ENCODE measurements at regions not wholly inside any gene's neighbourhood (a gene's known extent, or its start where the extent isn't known, plus 50 kb on each side); places are given as distances from the start of the nearest gene placed in this dataset.

DNA sequence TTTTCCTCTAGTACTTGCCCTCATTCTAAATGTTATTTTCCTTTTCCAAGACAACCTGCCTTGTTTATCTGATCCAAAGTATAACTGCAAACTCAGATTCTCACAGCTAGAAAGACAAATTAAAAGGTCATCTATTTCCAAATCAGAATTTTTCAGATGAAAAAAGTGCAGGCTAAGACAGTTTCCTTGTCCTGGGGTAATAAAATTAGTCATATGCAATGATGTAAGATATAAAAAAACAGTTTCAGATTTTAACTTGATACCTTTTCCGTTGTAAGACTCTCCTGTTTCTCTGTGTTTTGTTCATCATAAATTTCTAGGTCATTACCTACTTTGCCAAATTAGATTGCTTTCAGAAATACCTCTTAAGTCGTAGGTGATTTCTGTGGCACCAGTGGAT, 238.4 kb upstream of the PEX5L start:
- Histone ChIP-seq H3K9me3 (no peaks in the 10 kb centered on the region), H3K27ac (no peak overlapping the region), H3K4me3 (no peak overlapping the region), H3K27me3 (no peaks in the 10 kb centered on the region), H3K4me1 (no peaks in the 10 kb centered on the region), H3K36me3 (no peaks in the 10 kb centered on the region)
- intact Hi-C loops (cut with DNase I; ENCODE audit: low total_unique reads): no loop called here
- TF ChIP-seq POLR2A (IDR thresholded peaks at IDR 0.05) (no peak), POLR2AphosphoS5 (IDR thresholded peaks at IDR 0.05) (no peak)
- TF ChIP-seq, protein P1, sequence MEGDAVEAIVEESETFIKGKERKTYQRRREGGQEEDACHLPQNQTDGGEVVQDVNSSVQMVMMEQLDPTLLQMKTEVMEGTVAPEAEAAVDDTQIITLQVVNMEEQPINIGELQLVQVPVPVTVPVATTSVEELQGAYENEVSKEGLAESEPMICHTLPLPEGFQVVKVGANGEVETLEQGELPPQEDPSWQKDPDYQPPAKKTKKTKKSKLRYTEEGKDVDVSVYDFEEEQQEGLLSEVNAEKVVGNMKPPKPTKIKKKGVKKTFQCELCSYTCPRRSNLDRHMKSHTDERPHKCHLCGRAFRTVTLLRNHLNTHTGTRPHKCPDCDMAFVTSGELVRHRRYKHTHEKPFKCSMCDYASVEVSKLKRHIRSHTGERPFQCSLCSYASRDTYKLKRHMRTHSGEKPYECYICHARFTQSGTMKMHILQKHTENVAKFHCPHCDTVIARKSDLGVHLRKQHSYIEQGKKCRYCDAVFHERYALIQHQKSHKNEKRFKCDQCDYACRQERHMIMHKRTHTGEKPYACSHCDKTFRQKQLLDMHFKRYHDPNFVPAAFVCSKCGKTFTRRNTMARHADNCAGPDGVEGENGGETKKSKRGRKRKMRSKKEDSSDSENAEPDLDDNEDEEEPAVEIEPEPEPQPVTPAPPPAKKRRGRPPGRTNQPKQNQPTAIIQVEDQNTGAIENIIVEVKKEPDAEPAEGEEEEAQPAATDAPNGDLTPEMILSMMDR (IDR thresholded peaks at IDR 0.05): no peak
- no peak for DNase-seq (ENCODE audit: low spot score in 2 of 2)

DNA sequence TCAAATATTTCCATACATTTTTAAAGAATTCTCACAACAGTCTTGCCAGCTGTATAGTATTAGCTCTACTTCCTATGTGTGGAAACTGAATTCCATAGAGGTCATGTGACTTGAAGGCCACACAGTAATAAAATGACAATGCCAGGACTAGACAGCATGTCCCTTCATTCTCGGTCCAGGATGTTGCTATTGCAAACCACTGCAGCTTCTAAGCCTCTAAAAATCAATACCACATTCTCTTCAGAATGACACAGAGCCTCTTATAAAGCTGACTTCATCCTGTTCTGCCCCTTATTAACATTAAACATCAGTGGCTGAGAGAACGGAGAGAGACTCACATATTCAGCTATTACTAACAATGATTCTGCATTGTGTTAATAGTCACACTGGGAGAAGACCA, 240.3 kb upstream of the PEX5L start:
- Histone ChIP-seq H3K4me1 (no peaks in the 10 kb centered on the region), H3K27ac (no peak overlapping the region), H3K27me3 (no peaks in the 10 kb centered on the region), H3K36me3 (no peaks in the 10 kb centered on the region), H3K4me3 (no peak overlapping the region), H3K9me3 (no peaks in the 10 kb centered on the region)
- intact Hi-C loops (cut with DNase I; ENCODE audit: low total_unique reads): no loop called here
- TF ChIP-seq POLR2A (IDR thresholded peaks at IDR 0.05) (no peak), POLR2AphosphoS5 (IDR thresholded peaks at IDR 0.05) (no peak)
- TF ChIP-seq, protein P1 (IDR thresholded peaks at IDR 0.05): no peak
- DNase-seq (ENCODE audit: low spot score in 2 of 2): no peak

DNA sequence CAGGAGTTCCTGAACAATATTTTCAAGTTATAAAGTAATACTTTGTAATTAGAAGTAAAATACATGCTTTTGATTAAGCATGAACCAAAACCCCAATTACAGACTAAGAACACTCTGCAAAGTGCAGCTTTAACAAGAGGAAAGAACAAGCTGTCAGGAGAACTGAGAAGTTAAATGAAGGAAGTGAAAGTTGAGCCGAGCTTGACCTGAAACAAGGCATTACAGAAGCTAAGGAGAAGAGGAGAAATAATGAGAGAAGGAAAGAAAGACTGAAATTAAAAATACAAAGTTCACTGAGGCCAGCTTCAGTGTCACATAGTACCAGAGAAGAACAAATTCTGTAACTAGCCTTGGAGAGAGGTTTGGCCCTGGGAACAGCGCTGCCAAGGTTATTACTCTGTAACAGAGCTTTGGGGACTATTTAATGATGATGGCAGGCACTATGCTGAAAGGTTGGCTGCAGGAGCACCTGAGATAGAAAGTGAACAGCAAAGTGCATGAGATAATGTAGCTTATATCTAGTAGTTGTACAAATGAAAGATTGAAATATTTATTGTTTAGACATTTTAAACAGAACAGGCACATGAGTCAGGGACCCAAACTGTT, 241.9 kb upstream of the PEX5L start:
- no peak for TF ChIP-seq POLR2AphosphoS5 (IDR thresholded peaks at IDR 0.05)
- TF ChIP-seq, protein P1 (IDR thresholded peaks at IDR 0.05): no peak
- no peak for TF ChIP-seq POLR2A (IDR thresholded peaks at IDR 0.05)
- H3K9me3 ChIP-seq: no peaks in the 10 kb centered on the region
- H3K27me3 ChIP-seq: no peaks in the 10 kb centered on the region
- intact Hi-C loops (cut with DNase I; ENCODE audit: low total_unique reads): no loop called here
- H3K27ac ChIP-seq: no peak overlapping the region
- H3K4me3 ChIP-seq: no peak overlapping the region
- no peaks in the 10 kb centered on the region for H3K36me3 ChIP-seq
- no peaks in the 10 kb centered on the region for H3K4me1 ChIP-seq
- no peak for DNase-seq (ENCODE audit: low spot score in 2 of 2)

- no peak for TF ChIP-seq POLR2AphosphoS5 (IDR thresholded peaks at IDR 0.05)
- TF ChIP-seq, protein P1 (IDR thresholded peaks at IDR 0.05): no peak
- no peak for TF ChIP-seq POLR2A (IDR thresholded peaks at IDR 0.05)
Measured at GRCh38 chr3:180280555-180280954, 243.8 kb upstream of the PEX5L start.

DNA sequence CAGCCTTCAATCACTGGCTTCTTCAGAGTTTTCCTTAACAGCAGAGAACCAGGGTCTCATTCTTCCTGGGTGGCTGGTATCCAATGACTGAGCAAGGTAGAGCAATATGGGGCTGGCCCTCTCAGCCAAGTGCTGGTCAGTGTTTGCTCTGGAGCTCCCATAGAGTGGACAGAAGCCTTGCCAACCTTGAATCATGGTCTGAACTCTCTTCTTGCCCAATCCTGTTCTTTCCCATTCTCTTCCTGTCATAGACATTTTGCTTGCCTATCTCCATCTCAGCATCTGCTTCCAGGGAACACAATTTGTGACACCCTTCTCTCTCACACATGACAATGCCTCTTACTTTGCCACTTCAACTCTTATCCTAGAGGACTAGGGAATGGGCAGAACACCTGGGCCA, 245.6 kb upstream of the PEX5L start:
- DNase-seq (ENCODE audit: low spot score in 2 of 2): no peak
- no peak overlapping the region for H3K4me3 ChIP-seq
- no peaks in the 10 kb centered on the region for H3K9me3 ChIP-seq
- TF ChIP-seq, protein P1 (IDR thresholded peaks at IDR 0.05): no peak
- TF ChIP-seq POLR2A (IDR thresholded peaks at IDR 0.05): no peak
- no peak for TF ChIP-seq POLR2AphosphoS5 (IDR thresholded peaks at IDR 0.05)
- H3K4me1 ChIP-seq: no peaks in the 10 kb centered on the region
- no peaks in the 10 kb centered on the region for H3K36me3 ChIP-seq
- intact Hi-C loops (cut with DNase I; ENCODE audit: low total_unique reads): no loop called here
- no peaks in the 10 kb centered on the region for H3K27me3 ChIP-seq
- no peak overlapping the region for H3K27ac ChIP-seq

More at GRCh38 chr3:180280555-180280954, 243.8 kb upstream of the PEX5L start:
- H3K4me1 ChIP-seq: no peaks in the 10 kb centered on the region
- no peaks in the 10 kb centered on the region for H3K27me3 ChIP-seq
- H3K27ac ChIP-seq: no peak overlapping the region
- no peaks in the 10 kb centered on the region for H3K36me3 ChIP-seq
- DNase-seq (ENCODE audit: low spot score in 2 of 2): no peak
- H3K4me3 ChIP-seq: no peak overlapping the region
- intact Hi-C loops (cut with DNase I; ENCODE audit: low total_unique reads): no loop called here
- no peaks in the 10 kb centered on the region for H3K9me3 ChIP-seq
